CD4-positive, alpha-beta T cell (primary cell): ENCODE measurements at regions not wholly inside any gene's neighbourhood (a gene's known extent, or its start where the extent isn't known, plus 50 kb on each side); places are given as distances from the start of the nearest gene placed in this dataset.

ENCODE experiments used
- ATAC-seq: fragments of 200-7000 bp; cut with Tn5 transposase; one replicate; pipeline ENCODE4 v1.10.0; 2022; ENCODE audit warnings: mild to moderate bottlenecking; ENCODE audit not compliant: poor library complexity
- CTCF ChIA-PET: fragments of 350-600 bp; sonication (Branson Sonifier 250); formaldehyde crosslinking; loops from one replicate; lab custom pipeline; 2021; ENCODE audit warnings: antibody characterized with exemption, inconsistent platforms; lab: Charles Lee
- POLR2A ChIA-PET: fragments of 350-600 bp; sonication (Branson Sonifier 250); formaldehyde crosslinking; loops from one replicate; lab custom pipeline; 2021; ENCODE audit warnings: antibody characterized with exemption, inconsistent platforms; lab: Charles Lee
- DNase-seq, 14 experiments: peaks; one replicate each; pipeline ENCODE4 v3.0.0-alpha.2; 2013 to 2020; ENCODE audit warnings: mixed read lengths in 2 of 14
- H3K27ac ChIP-seq, 2 donors: one replicate each; pipeline versions ENCODE4 v1.5.1 to v1.7.0; 2013; ENCODE audit warnings: low read length in 2 of 2, low read depth in 1 of 2, mild to moderate bottlenecking in 1 of 2
- H3K27me3 ChIP-seq, 2 experiments: 1 replicate in 1 of 2; 2 replicates in 1 of 2; pipeline versions ENCODE4 v1.6.1 to v1.7.0; 2013; ENCODE audit warnings: low read length in 2 of 2, control low read depth in 1 of 2, mild to moderate bottlenecking in 1 of 2, moderate library complexity in 1 of 2; ENCODE audit not compliant: insufficient read depth in 2 of 2, control insufficient read depth in 1 of 2
- H3K36me3 ChIP-seq: one replicate; pipeline ENCODE4 v1.6.1; 2013; ENCODE audit warnings: low read length, control low read depth; ENCODE audit not compliant: insufficient read depth
- H3K4me1 ChIP-seq: one replicate; pipeline ENCODE4 v1.6.1; 2013; ENCODE audit warnings: low read length, control low read depth; ENCODE audit not compliant: insufficient read depth
- H3K4me3 ChIP-seq: one replicate; pipeline ENCODE4 v1.5.1; 2013; ENCODE audit warnings: mild to moderate bottlenecking, low read length, moderate library complexity
- H3K9me3 ChIP-seq, 2 experiments: 1 replicate in 1 of 2; 2 replicates in 1 of 2; pipeline versions ENCODE4 v1.6.1 to v1.7.0; 2013; ENCODE audit warnings: low read length in 2 of 2, mild to moderate bottlenecking in 2 of 2, control low read depth in 1 of 2, moderate library complexity in 1 of 2; ENCODE audit not compliant: control insufficient read depth in 1 of 2, insufficient read depth in 1 of 2
- H3K27ac Mint-ChIP-seq: one replicate; pipeline ENCODE4 v1.8.0; 2020; ENCODE audit warnings: mixed read lengths
- H3K27me3 Mint-ChIP-seq: one replicate; pipeline ENCODE4 v1.8.0; 2021; ENCODE audit warnings: mixed read lengths
- H3K36me3 Mint-ChIP-seq: one replicate; pipeline ENCODE4 v1.8.0; 2021; ENCODE audit warnings: low read depth, mixed read lengths
- H3K4me1 Mint-ChIP-seq: one replicate; pipeline ENCODE4 v1.8.0; 2021; ENCODE audit warnings: low read depth, mixed read lengths
- H3K4me3 Mint-ChIP-seq: one replicate; pipeline ENCODE4 v1.8.0; 2020; ENCODE audit warnings: mild to moderate bottlenecking, mixed read lengths
- H3K9me3 Mint-ChIP-seq: one replicate; pipeline ENCODE4 v1.8.0; 2020; ENCODE audit warnings: mixed read lengths
- CTCF ChIP-seq: fragments of 200-600 bp; IDR thresholded peaks from one replicate; pipeline ENCODE4 v1.8.0; 2022; ENCODE audit warnings: antibody characterized with exemption, mild to moderate bottlenecking
- intact Hi-C, 2 experiments: fragments of 100-400 bp; cut with DNase I in 1 of 2; cut with micrococcal nuclease in 1 of 2; formaldehyde crosslinking; loops; one replicate each; pipeline versions ENCODE4 v1.15.1 to v1.9.0; 2023 to 2025; cut with DNase I, micrococcal nuclease

- no peak for DNase-seq
These were observed 265.3 kb downstream of the SLITRK6 start for GRCh38 chr13:85533911-85534310.

GRCh38 chr13:85529218-85529594 is 270.0 kb downstream of the SLITRK6 start:
- intact Hi-C loops = no loop called here
- no peaks in the 10 kb centered on the region for H3K36me3 Mint-ChIP-seq
- ChIA-PET POLR2A (no interaction called here), CTCF (no interaction called here)
- H3K27ac Mint-ChIP-seq = no peak overlapping the region
- H3K9me3 Mint-ChIP-seq = no peaks in the 10 kb centered on the region
- no peaks in the 10 kb centered on the region for H3K27me3 Mint-ChIP-seq
- no peaks in the 10 kb centered on the region for H3K36me3 ChIP-seq
- no peaks in the 10 kb centered on the region for H3K4me1 ChIP-seq
- H3K4me1 Mint-ChIP-seq = no peaks in the 10 kb centered on the region
- DNase-seq (no peak), ATAC-seq (no peak)
- TF ChIP-seq CTCF = no peak
- H3K27ac ChIP-seq = no peak overlapping the region
- H3K4me3 Mint-ChIP-seq = no peak overlapping the region
- no peak overlapping the region for H3K4me3 ChIP-seq
- no peaks in the 10 kb centered on the region for H3K9me3 ChIP-seq
- no peaks in the 10 kb centered on the region for H3K27me3 ChIP-seq

More at GRCh38 chr13:85533911-85534310, 265.3 kb downstream of the SLITRK6 start:
- Histone ChIP-seq H3K9me3 (no peaks in the 10 kb centered on the region), H3K36me3 (no peaks in the 10 kb centered on the region), H3K27ac (no peak overlapping the region), H3K4me1 (no peaks in the 10 kb centered on the region), H3K4me3 (no peak overlapping the region), H3K27me3 (no peaks in the 10 kb centered on the region)
- no peak for ATAC-seq
- POLR2A ChIA-PET = no interaction called here
- no peak overlapping the region for H3K4me3 Mint-ChIP-seq
- H3K36me3 Mint-ChIP-seq = no peaks in the 10 kb centered on the region
- no peaks in the 10 kb centered on the region for H3K27me3 Mint-ChIP-seq
- intact Hi-C loops = no loop called here
- CTCF ChIA-PET = no interaction called here
- no peak for TF ChIP-seq CTCF
- H3K27ac Mint-ChIP-seq = no peak overlapping the region
- no peaks in the 10 kb centered on the region for H3K9me3 Mint-ChIP-seq
- no peaks in the 10 kb centered on the region for H3K4me1 Mint-ChIP-seq

DNA sequence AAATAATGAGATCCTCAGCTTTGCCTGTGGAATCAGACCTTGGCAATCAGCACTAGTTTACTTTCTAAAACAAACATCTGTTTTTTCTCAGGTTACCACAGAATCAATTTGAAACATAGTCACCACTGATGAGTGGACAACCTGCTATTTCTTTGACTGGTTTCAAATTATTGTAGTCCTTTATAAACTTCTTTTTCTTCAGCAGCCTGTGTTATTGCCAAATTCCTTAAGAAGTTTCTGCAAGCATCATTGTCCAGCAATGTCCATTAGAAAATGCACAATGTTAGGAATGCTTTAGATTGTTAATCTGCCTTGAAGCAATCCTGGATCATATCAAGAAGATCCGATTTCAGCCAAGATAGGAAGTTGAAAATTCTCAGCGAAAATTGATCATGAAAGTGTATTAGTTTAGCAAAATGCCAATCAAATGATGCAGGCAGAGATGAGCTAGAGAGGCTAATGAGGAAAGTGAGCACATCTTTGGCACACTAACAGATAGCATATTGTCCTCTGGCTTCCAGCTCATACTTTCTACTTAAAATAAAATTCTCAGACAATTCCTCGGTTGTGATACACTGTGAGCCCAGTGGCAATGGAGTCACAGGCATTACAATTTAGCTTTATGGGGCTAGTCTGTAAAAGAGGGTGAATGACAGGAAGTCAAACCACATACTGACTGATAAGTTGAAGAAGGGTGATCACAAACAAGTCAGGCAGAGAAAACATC is 270.6 kb downstream of the SLITRK6 start:
- ChIA-PET CTCF (no interaction called here), POLR2A (no interaction called here)
- H3K4me3 Mint-ChIP-seq = no peak overlapping the region
- no peaks in the 10 kb centered on the region for H3K27me3 Mint-ChIP-seq
- Histone ChIP-seq H3K27me3 (no peaks in the 10 kb centered on the region), H3K4me1 (no peaks in the 10 kb centered on the region), H3K9me3 (no peaks in the 10 kb centered on the region), H3K4me3 (no peak overlapping the region), H3K27ac (no peak overlapping the region), H3K36me3 (no peaks in the 10 kb centered on the region)
- H3K36me3 Mint-ChIP-seq = no peaks in the 10 kb centered on the region
- TF ChIP-seq CTCF = no peak
- H3K27ac Mint-ChIP-seq = no peak overlapping the region
- ATAC-seq = no peak
- no peaks in the 10 kb centered on the region for H3K9me3 Mint-ChIP-seq
- intact Hi-C loops = no loop called here
- no peaks in the 10 kb centered on the region for H3K4me1 Mint-ChIP-seq
- DNase-seq = no peak
